H4 (cell line): ENCODE measurements at regions not wholly inside any gene's neighbourhood (a gene's known extent, or its start where the extent isn't known, plus 50 kb on each side); places are given as distances from the start of the nearest gene placed in this dataset.
A peak's percentile ranks its signal among the peaks of the same experiment; 100 is the strongest.

ENCODE experiments used
- DNase-seq: peaks from one replicate; pipeline ENCODE4 v3.0.0-alpha.2; 2015; ENCODE audit warnings: low spot score

GRCh38 chr9:11915699-11916098, 777.5 kb upstream of the TYRP1 start:
- no peak for DNase-seq

DNA sequence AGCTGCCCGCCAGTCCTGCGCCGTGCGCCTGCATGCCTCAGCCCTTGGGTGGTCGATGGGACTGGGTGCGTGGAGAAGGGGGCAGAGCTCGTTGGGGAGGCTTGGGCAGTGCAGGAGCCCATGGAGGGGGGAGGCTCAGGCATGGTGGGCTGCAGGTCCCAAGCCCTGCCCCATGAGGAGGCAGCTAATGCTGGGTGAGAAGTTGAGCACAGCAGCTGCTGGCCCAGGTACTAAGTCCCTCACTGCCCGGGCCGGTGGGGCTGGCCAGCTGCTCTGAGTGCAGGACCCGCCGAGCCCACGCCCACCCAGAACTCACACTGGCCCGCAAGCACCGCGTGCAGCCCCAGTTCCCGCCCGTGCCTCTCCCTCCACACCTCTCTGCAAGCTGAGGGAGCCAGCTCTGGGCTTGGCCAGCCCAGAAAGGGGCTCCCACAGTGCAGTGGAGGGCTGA, 764.3 kb upstream of the TYRP1 start:
- DNase-seq: no peak

- no peak for DNase-seq
Measured at GRCh38 chr9:11931109-11931508, 762.1 kb upstream of the TYRP1 start.

GRCh38 chr9:11931751-11932150, 761.4 kb upstream of the TYRP1 start:
- no peak for DNase-seq

GRCh38 chr9:11933926-11934325, 759.3 kb upstream of the TYRP1 start:
- DNase-seq: peak; percentile 18

DNA sequence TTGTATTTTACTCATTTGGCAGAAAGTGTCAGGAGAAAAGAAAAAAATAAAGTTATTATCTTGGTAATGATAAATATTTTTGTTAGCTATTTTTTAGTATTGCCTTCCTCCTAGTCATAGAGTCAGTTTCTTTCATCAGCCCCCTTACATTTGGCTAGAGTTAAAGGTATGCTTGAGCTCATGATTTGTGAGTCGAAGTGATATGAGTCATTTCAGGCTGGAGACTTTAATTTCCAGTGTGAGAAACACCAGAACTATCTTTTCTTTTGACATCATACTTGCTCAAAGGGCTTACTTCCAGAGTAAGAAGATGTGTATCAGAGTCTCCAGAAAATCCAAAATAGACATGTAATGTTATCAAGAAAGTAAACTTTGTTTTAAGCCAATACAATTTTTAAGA, 746.7 kb upstream of the TYRP1 start:
- no peak for DNase-seq

DNA sequence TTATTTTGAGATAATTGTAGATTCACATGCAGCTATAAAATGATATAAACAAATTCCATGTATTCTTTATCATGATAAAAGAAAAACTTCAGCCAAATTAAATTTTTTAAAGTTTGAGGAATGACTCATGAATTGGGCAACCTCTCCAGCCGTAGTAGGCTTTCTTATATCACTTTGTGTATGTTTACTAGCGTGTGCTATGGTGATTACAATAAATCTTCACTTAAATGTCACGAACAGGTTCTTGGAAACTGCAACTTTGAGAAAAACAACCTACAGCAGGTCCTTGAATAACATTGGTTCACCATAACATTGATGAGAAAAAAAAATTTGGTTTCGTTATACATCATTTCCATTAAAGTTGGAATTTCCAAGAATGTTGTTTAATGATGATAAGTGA, 730.9 kb upstream of the TYRP1 start:
- peak; percentile 2 for DNase-seq

DNA sequence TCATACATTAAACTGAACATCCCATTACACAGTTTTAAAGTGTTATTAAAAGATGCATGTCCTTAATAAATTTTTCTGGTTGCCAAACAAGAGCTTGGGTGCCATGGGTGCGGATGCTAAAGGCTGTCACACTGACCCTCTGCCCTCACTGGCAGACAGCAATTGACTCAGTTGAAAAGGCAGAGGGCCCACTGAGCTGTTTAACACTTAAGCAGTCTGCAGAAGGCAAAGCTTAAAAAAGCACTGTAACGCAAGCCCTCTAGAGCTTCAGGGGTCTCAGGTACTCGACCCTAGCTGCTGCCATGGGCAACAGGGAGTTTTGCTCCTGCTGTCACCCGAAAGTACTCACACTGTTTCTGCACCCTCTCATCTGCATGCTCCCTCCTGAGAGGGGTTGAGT, 726.4 kb upstream of the TYRP1 start:
- DNase-seq: no peak

GRCh38 chr9:11968631-11969030, 724.6 kb upstream of the TYRP1 start:
- DNase-seq: no peak

- DNase-seq: no peak
Measured at GRCh38 chr9:11973011-11973410, 720.2 kb upstream of the TYRP1 start.

- no peak for DNase-seq
Measured at GRCh38 chr9:11973511-11973910, 719.7 kb upstream of the TYRP1 start.

- DNase-seq: no peak
Measured at GRCh38 chr9:11992866-11993265, 700.3 kb upstream of the TYRP1 start.

DNA sequence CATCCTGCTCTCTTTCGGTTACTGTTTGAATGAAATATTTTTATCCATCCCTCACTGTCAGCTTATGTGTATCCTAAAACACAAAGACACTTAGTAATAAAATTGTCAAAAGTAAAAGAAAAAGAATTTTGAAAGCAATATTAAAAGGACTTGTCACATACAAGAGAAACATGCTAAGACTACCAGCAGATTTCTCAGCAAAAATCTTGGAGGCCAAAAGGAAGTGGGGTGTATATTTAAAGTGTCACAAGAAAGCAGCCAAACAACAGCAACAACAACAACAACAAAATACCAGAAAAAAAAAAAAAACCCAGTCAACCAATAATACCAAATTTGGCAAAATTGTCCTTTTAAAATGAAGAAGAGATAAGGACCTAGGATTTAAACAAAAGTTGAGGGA, 678.7 kb upstream of the TYRP1 start:
- DNase-seq: no peak

- no peak for DNase-seq
Measured at GRCh38 chr9:12054235-12054634, 639.0 kb upstream of the TYRP1 start.

DNA sequence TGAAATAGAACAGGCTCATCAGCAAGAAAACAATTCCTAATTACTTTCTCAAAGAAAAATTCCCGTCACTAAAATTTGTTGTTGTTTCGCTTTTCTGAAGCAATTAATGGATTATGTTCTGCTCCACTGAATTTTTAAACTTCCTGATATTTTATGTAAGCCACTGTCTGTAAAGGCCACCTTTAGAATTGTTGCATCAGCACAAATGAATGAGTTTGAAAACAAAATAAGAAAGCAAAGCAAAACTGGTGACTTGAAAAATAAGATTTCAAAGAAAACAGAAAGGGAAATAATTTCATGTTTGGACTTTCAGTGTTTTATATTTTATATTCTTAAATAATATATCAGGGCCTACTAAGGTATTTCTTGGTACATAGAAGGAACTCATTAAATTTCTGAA, 636.3 kb upstream of the TYRP1 start:
- DNase-seq: no peak

GRCh38 chr9:12060067-12060466, 633.1 kb upstream of the TYRP1 start:
- no peak for DNase-seq

DNA sequence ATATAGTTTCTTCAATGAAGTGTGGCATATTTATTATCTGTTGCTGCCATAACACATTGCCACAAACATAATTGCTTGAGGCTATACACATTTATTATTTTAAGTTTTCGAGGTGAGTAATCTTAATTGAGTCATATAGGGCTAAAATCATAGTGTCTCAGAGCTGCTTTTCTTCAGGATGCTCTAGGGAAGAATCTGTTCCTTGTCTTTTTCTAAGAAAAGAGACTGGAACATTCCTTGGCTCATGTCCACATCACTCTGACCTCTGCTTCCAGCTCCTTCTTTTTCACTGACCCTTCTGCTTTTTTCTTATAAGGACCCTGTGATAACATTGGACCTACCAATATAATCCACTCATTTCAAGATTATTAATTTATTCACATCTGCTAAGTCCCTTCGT, 632.4 kb upstream of the TYRP1 start:
- no peak for DNase-seq

- DNase-seq: no peak
Measured at GRCh38 chr9:12065050-12065449, 628.1 kb upstream of the TYRP1 start.

DNA sequence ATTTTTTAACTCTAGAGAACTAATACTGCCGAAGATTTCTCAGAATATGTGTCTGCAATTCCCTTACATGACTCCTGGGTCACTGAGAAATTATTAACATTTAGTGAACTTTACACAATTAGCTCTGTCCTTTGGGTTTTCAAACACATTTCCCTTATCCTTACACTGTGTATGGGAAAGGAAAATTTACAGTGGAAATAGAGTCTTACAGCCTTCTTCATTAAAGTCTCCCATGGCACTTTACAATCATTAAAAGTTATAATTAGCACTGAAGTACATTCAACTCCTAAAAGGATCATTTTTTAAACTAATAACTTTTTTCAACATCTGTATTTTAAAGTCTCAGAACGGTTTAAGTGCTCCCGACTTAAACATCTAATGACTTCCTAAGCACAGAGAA, 627.5 kb upstream of the TYRP1 start:
- DNase-seq: no peak

GRCh38 chr9:12066455-12067035, 626.6 kb upstream of the TYRP1 start:
- DNase-seq: no peak

GRCh38 chr9:12069366-12069765, 623.8 kb upstream of the TYRP1 start:
- no peak for DNase-seq

GRCh38 chr9:12085399-12085798, 607.8 kb upstream of the TYRP1 start:
- DNase-seq: no peak

- DNase-seq: no peak
Measured at GRCh38 chr9:12091865-12092527, 601.2 kb upstream of the TYRP1 start.

DNA sequence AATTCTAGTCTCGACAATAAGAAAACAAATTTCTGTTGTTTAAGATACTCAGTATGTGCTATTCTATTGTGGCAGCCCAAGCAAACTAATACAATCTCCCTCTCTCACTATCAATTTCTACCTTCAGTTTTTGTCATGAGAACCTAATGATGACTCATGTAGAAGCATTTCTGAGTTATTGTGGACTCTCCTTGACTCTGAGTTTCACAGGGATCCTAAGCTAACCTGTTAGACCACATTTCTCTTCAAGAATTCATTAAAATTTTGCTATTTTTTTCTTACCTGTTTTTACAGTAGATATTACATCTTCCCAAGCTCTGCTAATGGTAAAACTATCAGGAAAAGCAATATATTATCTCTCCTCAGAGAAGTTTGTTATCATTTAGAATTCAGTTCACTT, 599.1 kb upstream of the TYRP1 start:
- no peak for DNase-seq
